ENCODE measurements at regions not wholly inside any gene's neighbourhood (a gene's known extent, or its start where the extent isn't known, plus 50 kb on each side); places are given as distances from the start of the nearest gene placed in this dataset.

- no peak for TF ChIP-seq EGR1 (IDR thresholded peaks at IDR 0.05; ENCODE audit: borderline replicate concordance, low read depth, low read length)
- no peak for TF ChIP-seq POLR2AphosphoS5 (IDR thresholded peaks at IDR 0.05; ENCODE audit: low read depth, low read length)
- no peak for TF ChIP-seq GABPA (IDR thresholded peaks at IDR 0.05; ENCODE audit: borderline replicate concordance, insufficient read depth, low read length)
- TF ChIP-seq TAF7 (optimal IDR thresholded peaks at IDR 0.05; ENCODE audit: borderline replicate concordance, low read depth, low read length): no peak
- TF ChIP-seq TEAD4 (IDR thresholded peaks at IDR 0.05; ENCODE audit: low read depth, low read length): no peak
These were observed 670.6 kb downstream of the SLC16A7 start (continued) for GRCh38 chr12:60266381-60266852.
